ENCODE measurements at regions not wholly inside any gene's neighbourhood (a gene's known extent, or its start where the extent isn't known, plus 50 kb on each side); places are given as distances from the start of the nearest gene placed in this dataset.

DNA sequence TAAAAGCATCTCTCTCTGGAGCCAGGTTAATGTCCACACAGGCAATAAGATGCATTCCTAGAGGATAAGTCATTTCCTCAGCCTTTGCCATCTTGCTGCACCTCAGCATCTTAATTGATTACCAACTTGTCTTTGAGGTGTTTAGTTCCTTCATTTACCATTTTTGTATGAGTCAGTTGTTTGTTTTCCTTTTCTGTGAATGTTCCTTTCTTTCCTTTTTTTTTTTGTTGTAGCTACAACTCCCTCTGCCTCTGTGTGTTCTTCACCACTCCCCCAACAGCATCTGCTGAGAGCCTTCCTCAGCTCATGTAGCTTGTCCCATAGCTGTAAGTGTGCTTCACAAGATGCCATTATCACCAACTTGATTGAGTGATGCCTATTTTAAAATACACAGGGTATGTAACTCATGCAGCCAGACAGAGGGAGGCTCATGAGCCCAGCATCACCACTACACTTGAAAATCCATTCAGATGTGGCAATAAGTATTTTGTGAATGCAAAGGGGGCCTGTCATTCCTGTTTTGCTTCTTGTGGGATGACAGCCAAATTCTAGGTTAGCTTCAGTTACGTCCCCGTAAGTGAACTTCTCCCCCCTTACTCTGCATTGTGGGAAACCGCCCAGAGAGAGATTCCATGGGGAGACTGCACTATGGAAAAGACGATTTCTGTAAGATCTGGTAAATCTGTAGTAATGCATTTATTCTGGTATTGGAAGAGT, 315.9 kb upstream of the ZEB2 start:
- TF ChIP-seq POLR2A (IDR thresholded peaks at IDR 0.05) (no peak), CTCF (IDR thresholded peaks at IDR 0.05) (no peak)
